ENCODE measurements at regions not wholly inside any gene's neighbourhood (a gene's known extent, or its start where the extent isn't known, plus 50 kb on each side); places are given as distances from the start of the nearest gene placed in this dataset.
"Not testable (repeated sequence)": the region's sequence is repeated elsewhere in the genome, so short reads cannot be mapped to it uniquely, and the experiment has no call there.

GRCh38 chr17:22514767-22515320, 822.5 kb downstream of the KCNJ18 start:
- TF ChIP-seq POLR2AphosphoS5 (IDR thresholded peaks at IDR 0.05; ENCODE audit: low read depth, low read length) (no peak), POLR2A (IDR thresholded peaks at IDR 0.05; ENCODE audit: low read depth, low read length) (no peak), TAF1 (IDR thresholded peaks at IDR 0.05; ENCODE audit: borderline replicate concordance, low read depth, low read length) (no peak)
- DNase-seq (ENCODE audit: insufficient read length), result no peak
- no peak for FAIRE-seq

GRCh38 chr17:22515599-22515998, 823.3 kb downstream of the KCNJ18 start:
- FAIRE-seq (no peak), DNase-seq (ENCODE audit: insufficient read length) (no peak)
- TF ChIP-seq POLR2A (IDR thresholded peaks at IDR 0.05; ENCODE audit: low read depth, low read length) (no peak), POLR2AphosphoS5 (IDR thresholded peaks at IDR 0.05; ENCODE audit: low read depth, low read length) (no peak), TAF1 (IDR thresholded peaks at IDR 0.05; ENCODE audit: borderline replicate concordance, low read depth, low read length) (no peak)

- FAIRE-seq, result no peak
- no peak for DNase-seq (ENCODE audit: insufficient read length)
- TF ChIP-seq POLR2A (IDR thresholded peaks at IDR 0.05; ENCODE audit: low read depth, low read length), result no peak
- no peak for TF ChIP-seq POLR2AphosphoS5 (IDR thresholded peaks at IDR 0.05; ENCODE audit: low read depth, low read length)
- no peak for TF ChIP-seq TAF1 (IDR thresholded peaks at IDR 0.05; ENCODE audit: borderline replicate concordance, low read depth, low read length)
Observed at GRCh38 chr17:22516861-22517636, 824.7 kb downstream of the KCNJ18 start.

DNA sequence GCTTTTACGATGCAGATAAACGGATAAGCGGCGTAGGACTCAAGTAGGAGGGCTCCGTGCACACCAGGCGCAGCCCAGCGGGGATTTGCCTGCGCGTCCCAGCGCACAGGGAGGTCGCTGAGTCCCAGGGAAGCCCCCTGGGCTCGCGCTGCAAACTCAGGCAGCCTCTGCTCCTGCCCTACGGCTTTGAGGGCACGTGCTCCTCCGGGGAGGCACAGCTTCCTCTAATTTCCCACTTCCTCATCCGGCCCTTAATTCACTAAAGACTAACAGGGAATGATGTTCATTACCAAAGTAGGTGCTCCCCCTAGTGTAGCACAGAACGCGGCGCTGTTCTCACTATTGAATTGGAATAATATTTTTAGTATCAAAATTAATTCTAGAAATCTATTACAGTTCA, 825.4 kb downstream of the KCNJ18 start:
- FAIRE-seq (no peak), DNase-seq (ENCODE audit: insufficient read length) (no peak)
- TF ChIP-seq POLR2A (IDR thresholded peaks at IDR 0.05; ENCODE audit: low read depth, low read length) (no peak), POLR2AphosphoS5 (IDR thresholded peaks at IDR 0.05; ENCODE audit: low read depth, low read length) (no peak)

DNA sequence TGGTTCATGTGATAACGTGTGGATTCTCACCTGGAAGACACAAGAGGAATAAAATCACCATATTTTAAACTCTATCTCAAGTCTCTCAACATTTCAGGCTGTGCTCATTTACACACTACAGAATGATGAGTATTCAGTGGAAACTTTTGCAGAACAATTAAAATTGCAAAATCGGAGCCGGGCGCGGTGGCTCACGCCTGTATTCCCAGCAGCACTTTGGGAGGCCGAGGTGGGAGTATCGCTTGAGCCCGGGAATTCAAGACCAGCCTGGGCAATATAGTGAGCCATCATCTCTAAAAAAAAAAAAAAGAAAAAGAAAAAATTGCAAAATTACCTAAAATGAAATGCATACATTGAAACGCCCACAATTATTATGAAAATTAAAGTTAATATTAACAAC, 825.9 kb downstream of the KCNJ18 start:
- no peak for TF ChIP-seq TAF1 (IDR thresholded peaks at IDR 0.05; ENCODE audit: borderline replicate concordance, low read depth, low read length)
- TF ChIP-seq POLR2AphosphoS5 (IDR thresholded peaks at IDR 0.05; ENCODE audit: low read depth, low read length), result no peak
- TF ChIP-seq POLR2A (IDR thresholded peaks at IDR 0.05; ENCODE audit: low read depth, low read length), result no peak
- DNase-seq (ENCODE audit: insufficient read length) (no peak), FAIRE-seq (no peak)

DNA sequence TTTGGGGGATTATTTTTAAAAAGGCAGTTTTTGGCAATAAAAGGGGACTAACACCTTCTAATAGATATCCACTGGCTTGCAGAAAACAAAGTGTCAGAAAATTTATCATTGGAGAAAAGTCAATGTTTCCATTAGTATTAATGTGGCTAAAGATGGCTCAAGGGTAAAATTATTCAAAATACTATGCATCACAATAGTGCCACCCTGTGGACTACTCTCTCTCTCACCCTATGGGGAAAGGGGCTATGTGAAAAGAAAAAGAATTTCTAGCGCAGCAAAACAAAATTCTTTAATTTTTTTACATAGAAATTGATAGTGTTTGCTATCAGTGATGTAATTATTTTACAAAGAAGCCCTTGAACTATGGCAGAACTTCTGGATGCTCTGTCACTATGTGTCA, 856.5 kb downstream of the KCNJ18 start:
- FAIRE-seq; DNase-seq (ENCODE audit: insufficient read length): not testable (repeated sequence)

- not testable (repeated sequence) for FAIRE-seq; DNase-seq (ENCODE audit: insufficient read length)
Observed at GRCh38 chr17:22551695-22552415, 859.5 kb downstream of the KCNJ18 start.

DNA sequence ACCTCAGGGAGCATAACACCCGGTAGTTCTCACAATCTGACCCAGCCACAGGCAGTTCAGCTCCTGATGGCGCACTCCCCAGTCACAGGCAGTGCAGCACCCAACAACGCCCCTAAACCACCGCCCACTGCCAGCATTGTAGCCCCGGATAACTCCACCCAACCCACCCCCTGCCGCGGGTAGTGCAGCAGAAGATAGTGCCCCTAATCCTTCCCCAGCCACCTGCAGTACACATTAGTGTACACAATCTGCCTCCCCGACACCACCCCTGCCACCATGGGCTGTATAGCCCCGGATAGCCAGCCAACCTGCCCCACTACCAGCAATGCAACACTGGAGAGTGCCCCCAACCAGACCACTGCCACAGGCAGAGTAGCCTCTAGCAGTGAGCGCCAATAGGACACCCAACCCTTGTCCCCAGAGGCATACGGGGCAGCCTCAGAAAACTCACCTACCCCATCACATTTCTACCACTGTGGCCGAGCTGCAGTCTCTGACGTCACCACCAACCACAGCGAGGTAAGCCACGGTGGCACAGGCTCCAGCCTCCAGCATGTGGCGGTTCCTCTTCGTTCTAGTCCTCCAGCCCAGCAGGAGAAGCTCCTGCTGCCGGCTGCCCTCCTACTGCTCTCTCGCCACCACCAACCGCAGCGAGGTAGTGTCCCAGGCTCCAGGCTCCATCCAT, 877.3 kb downstream of the KCNJ18 start:
- TF ChIP-seq TAF1 (IDR thresholded peaks at IDR 0.05; ENCODE audit: borderline replicate concordance, low read depth, low read length) (no peak), POLR2AphosphoS5 (IDR thresholded peaks at IDR 0.05; ENCODE audit: low read depth, low read length) (no peak), POLR2A (IDR thresholded peaks at IDR 0.05; ENCODE audit: low read depth, low read length) (no peak)
- FAIRE-seq (no peak), DNase-seq (ENCODE audit: insufficient read length) (no peak)

- FAIRE-seq (no peak), DNase-seq (ENCODE audit: insufficient read length) (no peak)
- no peak for TF ChIP-seq POLR2AphosphoS5 (IDR thresholded peaks at IDR 0.05; ENCODE audit: low read depth, low read length)
- TF ChIP-seq POLR2A (IDR thresholded peaks at IDR 0.05; ENCODE audit: low read depth, low read length), result no peak
- TF ChIP-seq TAF1 (IDR thresholded peaks at IDR 0.05; ENCODE audit: borderline replicate concordance, low read depth, low read length), result no peak
Observed at GRCh38 chr17:22570144-22570845, 878.0 kb downstream of the KCNJ18 start.

DNA sequence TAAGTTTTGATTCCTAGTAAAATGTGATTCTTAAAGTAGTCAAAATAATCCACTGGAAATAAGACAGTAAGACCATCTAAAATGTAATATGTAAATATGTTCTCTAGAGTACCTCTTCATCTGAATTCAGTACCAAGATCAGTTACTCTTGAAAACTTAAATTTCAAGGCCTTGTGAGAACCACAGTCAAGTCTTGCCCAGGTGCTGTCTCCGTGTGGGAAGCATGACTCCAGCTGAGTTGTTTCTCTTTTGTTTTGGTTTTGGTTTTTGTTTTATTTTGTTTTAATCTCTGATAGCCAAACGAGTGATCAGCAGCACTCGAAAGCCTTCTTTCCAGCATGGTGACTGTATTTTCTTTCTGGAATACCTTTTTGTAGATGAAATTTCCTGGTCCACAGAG, 907.0 kb downstream of the KCNJ18 start:
- no peak for DNase-seq (ENCODE audit: insufficient read length)
- TF ChIP-seq TAF1 (IDR thresholded peaks at IDR 0.05; ENCODE audit: borderline replicate concordance, low read depth, low read length), result no peak
- no peak for TF ChIP-seq POLR2AphosphoS5 (IDR thresholded peaks at IDR 0.05; ENCODE audit: low read depth, low read length)
- no peak for TF ChIP-seq POLR2A (IDR thresholded peaks at IDR 0.05; ENCODE audit: low read depth, low read length)
- FAIRE-seq, result no peak

GRCh38 chr17:22600644-22601298, 908.4 kb downstream of the KCNJ18 start:
- DNase-seq (ENCODE audit: insufficient read length) (no peak), FAIRE-seq (no peak)
- TF ChIP-seq POLR2AphosphoS5 (IDR thresholded peaks at IDR 0.05; ENCODE audit: low read depth, low read length) (no peak), TAF1 (IDR thresholded peaks at IDR 0.05; ENCODE audit: borderline replicate concordance, low read depth, low read length) (no peak), POLR2A (IDR thresholded peaks at IDR 0.05; ENCODE audit: low read depth, low read length) (no peak)
